IMR-90 (cell line): ENCODE measurements at regions not wholly inside any gene's neighbourhood (a gene's known extent, or its start where the extent isn't known, plus 50 kb on each side); places are given as distances from the start of the nearest gene placed in this dataset.

Experiments used
- ATAC-seq: fragments of 200-7000 bp; cut with Tn5 transposase; 2 replicates; pipeline ENCODE4 v1.9.1; 2020; ENCODE audit warnings: low read depth, mild to moderate bottlenecking, moderate library complexity
- BruUV-seq: library from RNA; stranded (reverse); fragments of 400-500 nt; replicated peaks from 2 replicates; lab custom pipeline; 2021; lab: Mats Ljungman, UMichigan
- CTCF ChIA-PET: fragments of 300-600 bp; formaldehyde crosslinking; extraction: SDS; loops from one replicate; lab custom pipeline; 2021; ENCODE audit warnings: antibody characterized with exemption; lab: Yijun Ruan, JAX
- POLR2A ChIA-PET: fragments of 300-600 bp; sonication (Branson Sonifier 250); formaldehyde crosslinking; loops from one replicate; lab custom pipeline; 2022; ENCODE audit warnings: antibody characterized with exemption; ENCODE audit not compliant: unreplicated experiment; lab: Charles Lee
- DNase-seq: peaks from one replicate; pipeline ENCODE4 v3.0.0; 2013
- H2AFZ ChIP-seq: replicated peaks from 2 replicates; pipeline ENCODE3; 2013; ENCODE audit warnings: low read length, mild to moderate bottlenecking; ENCODE audit not compliant: poor library complexity
- H2AK5ac ChIP-seq: 2 replicates; pipeline ENCODE4 v1.6.1; 2013; ENCODE audit warnings: low read depth, low read length, inconsistent platforms
- H2AK9ac ChIP-seq: replicated peaks from 2 replicates; pipeline ENCODE3; 2013; ENCODE audit warnings: mild to moderate bottlenecking, low read depth, low read length, moderate library complexity; ENCODE audit not compliant: poor library complexity
- H2BK120ac ChIP-seq: 2 replicates; pipeline ENCODE4 v1.6.1; 2013; ENCODE audit warnings: low read depth, low read length, inconsistent platforms
- H2BK15ac ChIP-seq: 3 replicates; pipeline ENCODE4 v1.6.1; 2013; ENCODE audit warnings: low read depth, low read length, inconsistent platforms
- H2BK20ac ChIP-seq: 2 replicates; pipeline ENCODE4 v1.6.1; 2013; ENCODE audit warnings: low read depth, mild to moderate bottlenecking, inconsistent platforms, low read length, moderate library complexity
- H2BK5ac ChIP-seq: 2 replicates; pipeline ENCODE4 v1.6.1; 2013; ENCODE audit warnings: mild to moderate bottlenecking, low read depth, low read length, inconsistent platforms; ENCODE audit not compliant: poor library complexity, severe bottlenecking
- H3K14ac ChIP-seq: replicated peaks from 2 replicates; pipeline ENCODE4 v1.6.1; 2013; ENCODE audit warnings: low read depth, low read length, inconsistent platforms
- H3K18ac ChIP-seq: 2 replicates; pipeline ENCODE4 v1.6.1; 2013; ENCODE audit warnings: low read depth, low read length, control low read depth
- H3K23ac ChIP-seq: 2 replicates; pipeline ENCODE4 v1.6.1; 2013; ENCODE audit warnings: low read depth, low read length, inconsistent platforms
- H3K27ac ChIP-seq: 2 replicates; pipeline ENCODE4 v1.5.1; 2013; ENCODE audit warnings: mild to moderate bottlenecking, control low read depth, low read length; ENCODE audit not compliant: insufficient read depth
- H3K27me3 ChIP-seq: 2 replicates; pipeline ENCODE4 v1.6.1; 2013; ENCODE audit warnings: low read length; ENCODE audit not compliant: control insufficient read depth, insufficient read depth
- H3K36me3 ChIP-seq: 2 replicates; pipeline ENCODE4 v1.6.1; 2013; ENCODE audit warnings: low read length, mixed read lengths; ENCODE audit not compliant: control insufficient read depth, insufficient read depth
- H3K4ac ChIP-seq: 2 replicates; pipeline ENCODE4 v1.6.1; 2013; ENCODE audit warnings: low read depth, low read length, inconsistent platforms
- H3K4me1 ChIP-seq: 2 replicates; pipeline ENCODE4 v1.6.1; 2013; ENCODE audit warnings: low read length, mixed read lengths; ENCODE audit not compliant: control insufficient read depth, insufficient read depth
- H3K4me2 ChIP-seq: 2 replicates; pipeline ENCODE4 v1.6.1; 2013; ENCODE audit warnings: low read depth, mild to moderate bottlenecking, control low read depth, low read length, moderate library complexity
- H3K4me3 ChIP-seq: 2 replicates; pipeline ENCODE4 v1.5.1; 2013; ENCODE audit warnings: low read depth, mild to moderate bottlenecking, control low read depth, low read length, moderate library complexity; ENCODE audit not compliant: insufficient read depth
- H3K56ac ChIP-seq: 2 replicates; pipeline ENCODE4 v1.6.1; 2013; ENCODE audit warnings: low read length, inconsistent platforms; ENCODE audit not compliant: insufficient read depth; ENCODE audit errors: extremely low read depth
- H3K79me1 ChIP-seq, 2 experiments: 2 replicates each; pipeline ENCODE4 v1.6.1; 2013; ENCODE audit warnings: low read length in 2 of 2, inconsistent platforms in 1 of 2, low read depth in 1 of 2
- H3K9ac ChIP-seq: 2 replicates; pipeline ENCODE4 v1.6.1; 2013; ENCODE audit warnings: low read depth, low read length, control low read depth
- H3K9me1 ChIP-seq: 2 replicates; pipeline ENCODE4 v1.6.1; 2013; ENCODE audit warnings: low read length, inconsistent platforms; ENCODE audit not compliant: insufficient read depth
- H3K9me3 ChIP-seq: 2 replicates; pipeline ENCODE4 v1.6.1; 2013; ENCODE audit warnings: low read length; ENCODE audit not compliant: control insufficient read depth, insufficient read depth
- H4K20me1 ChIP-seq: 2 replicates; pipeline ENCODE4 v1.6.1; 2013; ENCODE audit warnings: low read length, inconsistent platforms; ENCODE audit not compliant: insufficient read depth
- H4K5ac ChIP-seq: 2 replicates; pipeline ENCODE4 v1.6.1; 2013; ENCODE audit warnings: mild to moderate bottlenecking, low read depth, low read length, control low read depth
- H4K8ac ChIP-seq, 2 experiments: 2 replicates each; pipeline ENCODE4 v1.6.1; 2013; ENCODE audit warnings: low read depth in 2 of 2, low read length in 2 of 2, control low read depth in 1 of 2, inconsistent platforms in 1 of 2
- H4K91ac ChIP-seq: 2 replicates; pipeline ENCODE4 v1.6.1; 2013; ENCODE audit warnings: low read depth, low read length, inconsistent platforms; ENCODE audit not compliant: insufficient read depth
- CEBPB ChIP-seq: IDR thresholded peaks from 2 replicates; pipeline ENCODE4 v1.6.1; 2012; ENCODE audit warnings: low read depth, low read length, improper control_type of control experiment
- MAFK ChIP-seq: IDR thresholded peaks from 2 replicates; pipeline ENCODE4 v1.6.1; 2012; ENCODE audit warnings: low read depth, low read length, improper control_type of control experiment
- MXI1 ChIP-seq: IDR thresholded peaks from 2 replicates; pipeline ENCODE4 v1.6.1; 2012; ENCODE audit warnings: low read depth, mild to moderate bottlenecking, low read length, moderate library complexity, borderline replicate concordance
- NFE2L2 ChIP-seq: fragments of 150-350 bp; IDR thresholded peaks from 2 replicates; pipeline ENCODE4 v1.6.1; 2016; ENCODE audit warnings: low read depth, mild to moderate bottlenecking, low read length
- POLR2A ChIP-seq: IDR thresholded peaks from 2 replicates; pipeline ENCODE4 v1.6.1; 2012; ENCODE audit warnings: mild to moderate bottlenecking, low read depth, low read length
- RAD21 ChIP-seq: IDR thresholded peaks from 2 replicates; pipeline ENCODE4 v1.6.1; 2012; ENCODE audit warnings: low read length, improper control_type of control experiment
- SMC3 ChIP-seq: fragments of 150-350 bp; IDR thresholded peaks from 2 replicates; pipeline ENCODE4 v1.6.1; 2016; ENCODE audit warnings: low read depth, mild to moderate bottlenecking, antibody characterized with exemption, low read length, moderate library complexity
- WGBS, 2 experiments: methylation state at CpG; one replicate each; pipeline versions ENCODE4 v1.1.5 to v1.1.7; 2013; ENCODE audit warnings: missing lambda C conversion rate in 2 of 2; ENCODE audit not compliant: insufficient read length in 1 of 2; ENCODE audit errors: extremely low coverage in 2 of 2; 5-methylcytosine and 5-hydroxymethylcytosine counted together
- dilution Hi-C: fragments of 300-500 bp; cut with HindIII; formaldehyde crosslinking; loops from one replicate; pipeline ENCODE4 v1.14.3; 2018; ENCODE audit warnings: low sequenced_read_pairs; ENCODE audit not compliant: unreplicated experiment
- in situ Hi-C: fragments of 300-500 bp; cut with MboI; formaldehyde crosslinking; loops from 3 replicates; pipeline ENCODE4 v1.14.3; 2019; ENCODE audit warnings: low sequenced_read_pairs, inconsistent platforms, mixed read lengths
- intact Hi-C: fragments of 100-400 bp; cut with micrococcal nuclease; formaldehyde crosslinking; loops from 2 replicates; pipeline ENCODE4 v1.10.0; 2022

GRCh38 chr10:30542001-30542894, 87.3 kb downstream of the LYZL2 start:
- H3K23ac ChIP-seq: no peak overlapping the region
- BruUV-seq: no TSS peak
- 28% methylated on average over 6 of the region's 14 CpGs; no CpG with 5 or more reads in 1 of the 2 experiments for WGBS, 2 experiments

More at GRCh38 chr10:30542001-30542894, 87.3 kb downstream of the LYZL2 start:
- H2AK5ac ChIP-seq: no peak overlapping the region
- no peak for TF ChIP-seq SMC3
- TF ChIP-seq NFE2L2: no peak
- no peak for TF ChIP-seq RAD21
- TF ChIP-seq POLR2A: no peak
- TF ChIP-seq MXI1: no peak
- no peak for TF ChIP-seq MAFK
- no peak for TF ChIP-seq CEBPB
- H3K14ac ChIP-seq: no peak overlapping the region
- ChIA-PET POLR2A (no interaction called here), CTCF (no interaction called here)
- H3K36me3 ChIP-seq: no peaks in the 10 kb centered on the region
- H3K27me3 ChIP-seq: peaks cover 5% of the 10 kb centered on the region
- no peaks in the 10 kb centered on the region for H3K79me1 ChIP-seq
- H2BK20ac ChIP-seq: no peak overlapping the region
- no peak for DNase-seq
- in situ Hi-C loops: no loop called here
- no peak overlapping the region for H2AFZ ChIP-seq
- no peak overlapping the region for H2AK9ac ChIP-seq
- dilution Hi-C loops: no loop called here
- ATAC-seq: no peak
- no peak overlapping the region for H3K56ac ChIP-seq
- H3K27ac ChIP-seq: no peak overlapping the region
- H3K18ac ChIP-seq: no peak overlapping the region
- no peak overlapping the region for H3K9ac ChIP-seq
- no peak overlapping the region for H2BK15ac ChIP-seq
- H4K5ac ChIP-seq: no peak overlapping the region
- no peak overlapping the region for H3K4ac ChIP-seq
- no peak overlapping the region for H2BK120ac ChIP-seq
- H3K4me3 ChIP-seq: no peak overlapping the region
- no peak overlapping the region for H2BK5ac ChIP-seq
- H4K8ac ChIP-seq: no peak overlapping the region
- intact Hi-C loops: no loop called here
- H4K20me1 ChIP-seq: no peaks in the 10 kb centered on the region
- no peaks in the 10 kb centered on the region for H3K9me1 ChIP-seq
- no peaks in the 10 kb centered on the region for H3K9me3 ChIP-seq
- H4K91ac ChIP-seq: no peak overlapping the region
- no peak overlapping the region for H3K4me2 ChIP-seq
- 0 out of 2 replicates have a peak, but pooled peaks cover 2% of the 10 kb centered on the region for H3K4me1 ChIP-seq
